GM19240 (cell line): ENCODE measurements at regions not wholly inside any gene's neighbourhood (a gene's known extent, or its start where the extent isn't known, plus 50 kb on each side); places are given as distances from the start of the nearest gene placed in this dataset.

Experiments
- DNase-seq: peaks from one replicate; pipeline ENCODE4 v3.0.0; 2011; ENCODE audit warnings: low spot score; ENCODE audit not compliant: insufficient read length

DNA sequence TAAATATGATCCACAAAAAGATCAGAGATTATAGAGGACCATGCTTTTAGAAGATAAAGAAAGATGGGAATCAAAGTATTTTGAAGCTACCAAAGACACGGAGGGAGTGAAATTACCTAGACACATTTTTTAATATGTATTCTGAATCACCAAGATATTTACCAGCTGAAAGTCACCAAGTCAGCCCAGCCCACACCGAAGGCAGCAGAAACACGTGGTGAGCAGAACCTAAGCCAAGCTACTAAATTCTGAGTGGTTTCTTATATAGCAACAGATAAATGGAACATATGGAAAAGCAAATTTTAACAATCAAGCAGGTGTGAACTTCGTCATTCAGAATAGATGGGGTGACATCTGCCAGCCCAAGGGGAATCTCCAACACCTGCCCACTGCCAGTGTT, 134.7 kb upstream of the AKR1E2 start:
- no peak for DNase-seq

DNA sequence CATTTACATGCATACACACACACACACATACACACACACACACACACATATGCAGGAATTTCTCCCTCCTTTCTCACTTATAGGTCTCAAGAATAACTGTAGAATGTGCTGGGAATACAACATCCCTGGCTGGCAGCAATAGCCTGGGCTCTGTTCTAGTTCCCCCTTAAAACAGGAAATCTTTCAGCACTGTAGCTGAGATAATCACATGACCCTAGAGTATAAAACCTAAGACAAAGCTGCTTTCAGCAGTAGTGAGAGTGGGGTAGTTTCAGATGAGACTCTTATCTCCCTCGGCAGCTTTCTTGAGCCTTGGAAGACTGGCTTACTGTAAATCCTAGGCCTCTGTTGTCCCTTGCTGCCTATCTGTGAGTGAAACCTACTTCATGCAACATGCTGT, 137.4 kb upstream of the AKR1E2 start:
- no peak for DNase-seq

DNA sequence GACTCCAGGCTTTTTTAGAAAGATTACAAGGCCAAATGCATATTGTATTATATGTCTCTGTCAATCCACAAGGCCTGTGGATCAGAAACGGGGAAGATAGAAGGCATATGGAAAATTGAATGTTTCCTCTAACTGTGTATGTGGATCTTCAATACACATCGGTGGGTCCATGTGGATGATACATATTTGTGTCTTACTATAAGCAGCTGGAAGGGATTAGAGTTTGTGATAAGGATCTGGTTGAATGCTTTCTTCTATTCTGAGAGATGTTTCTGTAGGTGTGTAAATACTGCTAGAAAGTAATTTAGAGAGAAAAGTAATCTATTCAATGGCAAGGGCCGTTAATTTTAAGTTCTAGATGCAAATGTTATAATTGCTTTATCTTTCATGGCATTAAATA, 137.8 kb upstream of the AKR1E2 start:
- no peak for DNase-seq

DNA sequence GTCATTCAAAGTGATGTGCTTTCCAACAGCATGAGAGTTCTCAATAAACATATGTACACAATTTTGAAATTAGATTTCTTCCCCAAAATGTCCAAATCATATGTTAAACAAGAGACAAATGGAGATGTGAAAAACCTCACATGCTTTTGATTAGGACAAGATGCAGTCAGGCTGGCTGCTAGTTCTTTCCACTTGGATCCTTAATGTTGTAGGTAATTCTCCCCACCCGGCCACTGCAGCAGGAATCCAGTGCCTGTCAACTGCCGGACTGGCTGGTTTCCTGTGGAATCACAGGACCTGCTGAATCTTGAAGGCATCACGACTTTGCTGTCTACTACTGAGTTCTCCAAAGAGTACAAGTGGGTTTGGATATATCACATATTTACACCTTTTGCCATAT, 138.6 kb upstream of the AKR1E2 start:
- no peak for DNase-seq

DNA sequence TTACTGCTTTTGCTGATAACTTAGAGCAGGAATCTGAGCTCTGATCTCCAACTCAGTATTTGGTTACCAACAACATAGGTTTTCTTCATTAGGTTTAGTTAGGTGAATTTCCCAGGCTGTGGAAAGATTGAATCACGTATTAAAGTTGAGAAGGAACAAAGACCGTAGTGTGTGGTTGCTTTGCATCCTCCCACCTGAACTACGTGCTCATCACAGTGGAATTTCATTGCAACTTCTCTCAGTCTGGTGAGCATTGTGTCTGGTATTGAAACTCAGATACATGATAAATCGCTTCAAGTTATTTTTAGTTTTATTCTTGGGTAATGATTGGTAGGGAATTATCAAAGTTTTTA, 139.4 kb upstream of the AKR1E2 start:
- DNase-seq: no peak

DNA sequence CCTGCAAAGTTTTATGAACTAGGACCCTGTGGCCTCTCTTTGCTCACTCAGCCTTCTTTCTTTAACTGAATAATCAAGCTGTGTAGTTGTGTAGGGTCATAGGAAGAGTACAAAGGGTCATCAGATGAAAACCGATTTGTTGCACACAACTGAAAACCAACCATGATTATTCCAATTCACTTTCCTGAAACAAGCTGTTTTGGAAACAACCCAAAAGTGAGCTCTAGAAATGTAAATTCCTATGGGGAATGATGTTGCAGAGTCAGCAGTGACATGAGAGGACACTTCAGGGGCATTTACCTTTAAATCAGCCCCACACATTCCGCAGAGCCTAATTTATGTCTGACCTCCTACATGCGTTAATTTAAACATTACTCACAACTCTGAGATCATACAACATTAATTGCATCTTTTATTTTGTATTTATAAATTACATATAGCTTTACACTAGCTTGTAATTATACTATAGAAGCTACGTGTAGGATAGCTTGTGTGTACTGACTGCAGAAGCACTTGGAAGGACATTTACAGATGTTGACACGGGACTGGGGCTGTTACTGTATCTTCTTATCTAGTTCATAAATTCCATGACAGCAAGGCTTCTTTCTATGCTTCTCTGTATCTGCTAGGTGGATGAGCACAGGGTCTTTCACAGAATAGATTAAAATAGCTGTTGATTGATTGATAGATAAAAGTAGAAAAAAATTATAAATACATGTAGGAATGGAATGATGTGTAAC, 139.9 kb upstream of the AKR1E2 start:
- DNase-seq: no peak

DNA sequence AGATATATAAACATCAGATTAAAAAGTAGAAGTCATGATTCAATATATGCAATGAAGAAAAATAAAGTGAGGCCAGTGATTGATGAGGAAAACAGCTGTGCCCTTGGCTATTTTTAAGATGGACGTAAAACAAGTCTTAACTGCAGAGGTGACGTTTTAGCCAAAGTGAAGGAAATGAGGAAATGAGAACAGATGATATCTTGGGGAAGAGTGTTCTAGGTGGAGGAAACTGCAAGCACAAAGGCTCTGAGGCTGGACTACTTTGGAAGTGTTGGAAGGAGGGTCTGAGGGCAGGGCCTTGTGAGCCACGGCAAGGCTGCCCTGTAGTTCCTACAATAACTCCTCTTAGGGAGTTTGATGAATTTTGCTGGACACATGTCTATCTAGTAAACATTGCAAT, 140.5 kb upstream of the AKR1E2 start:
- no peak for DNase-seq

DNA sequence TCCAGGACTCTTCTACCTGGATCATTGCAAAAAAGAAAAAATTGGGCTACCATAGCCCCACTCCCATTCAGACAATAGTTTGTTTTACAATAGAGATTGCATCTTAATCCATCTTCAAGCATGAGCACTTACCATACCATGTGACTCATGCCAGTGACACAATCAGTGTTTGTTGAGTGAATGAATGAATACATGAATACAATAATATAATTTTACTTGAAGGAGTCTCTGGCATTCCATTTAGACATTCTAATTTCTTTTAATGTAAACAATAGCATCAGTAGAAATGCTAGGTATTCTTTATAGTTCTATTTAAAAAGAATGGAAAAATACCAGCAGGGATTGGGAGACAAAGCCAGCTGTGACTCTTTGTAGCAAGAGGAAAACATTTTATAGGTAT, 141.6 kb upstream of the AKR1E2 start:
- DNase-seq: no peak

DNA sequence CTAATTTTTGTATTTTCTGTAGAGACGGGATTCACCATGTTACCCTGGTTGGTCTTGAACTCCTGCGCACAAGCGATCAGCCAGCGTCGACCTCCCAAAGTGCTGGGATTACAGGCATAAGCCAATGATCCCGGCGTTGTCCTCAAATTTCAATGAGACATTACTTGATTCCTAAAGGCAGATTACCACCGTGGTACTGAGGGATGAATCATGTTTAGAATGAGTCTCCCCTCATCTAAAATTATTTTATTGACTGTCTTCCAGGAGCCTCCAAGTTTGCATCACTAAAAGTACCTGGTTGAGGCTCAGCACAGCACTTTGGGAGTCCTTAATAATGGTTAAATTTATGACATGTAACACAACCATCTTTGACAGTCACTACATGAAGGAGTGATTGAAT, 142.2 kb upstream of the AKR1E2 start:
- DNase-seq: no peak

DNA sequence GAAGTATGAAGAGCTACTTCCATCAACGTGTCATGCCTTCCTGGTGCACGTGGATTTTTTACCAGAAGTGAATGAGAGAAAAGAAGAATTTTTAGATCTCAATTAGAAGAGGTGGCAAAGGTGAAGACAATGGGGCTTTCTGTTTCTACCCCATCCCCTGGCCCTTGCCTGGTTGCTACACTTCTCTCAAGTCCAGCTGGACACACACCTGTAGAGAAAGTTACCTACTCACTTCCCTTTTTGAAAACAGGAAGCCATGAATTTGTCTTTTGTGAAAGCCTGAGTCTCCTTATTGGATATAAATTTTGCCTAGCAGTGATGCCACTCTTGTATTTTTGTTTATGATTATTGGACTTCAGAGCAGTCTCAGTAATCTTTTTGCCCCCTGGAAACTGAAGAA, 142.9 kb upstream of the AKR1E2 start:
- DNase-seq: no peak

DNA sequence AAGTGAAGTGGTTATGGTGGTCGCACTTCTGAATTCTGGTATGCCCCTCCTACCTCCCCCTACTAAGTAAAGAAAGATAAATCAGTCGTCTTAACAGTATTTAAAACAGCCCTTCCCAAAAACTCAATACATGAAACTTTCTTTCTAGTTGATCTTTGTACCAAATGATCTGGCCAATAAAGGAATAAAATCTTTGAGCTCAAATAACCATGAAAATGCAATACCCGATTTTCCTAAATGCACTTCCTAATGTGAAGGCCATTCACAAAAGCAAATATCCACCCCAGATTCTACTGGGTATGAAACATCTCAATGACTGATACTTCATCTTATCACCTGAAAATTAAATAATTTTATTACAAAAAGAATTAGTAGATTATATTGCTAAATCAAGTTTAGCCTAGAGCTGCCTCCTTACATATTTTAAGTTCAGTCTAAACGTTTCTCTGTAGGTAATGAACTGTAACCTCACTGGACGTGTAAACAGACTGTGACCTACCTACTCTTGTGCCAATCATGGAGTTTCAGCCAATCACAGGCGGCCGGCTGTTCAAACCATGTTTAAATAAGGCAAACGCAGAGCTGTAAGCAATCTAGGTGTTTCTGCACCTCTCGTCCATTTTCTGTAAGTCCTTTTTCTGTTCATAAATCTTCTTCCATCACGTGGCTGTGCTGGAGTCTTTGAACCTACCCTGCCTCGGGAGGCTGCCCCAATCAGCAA, 146.9 kb upstream of the AKR1E2 start:
- no peak for DNase-seq

DNA sequence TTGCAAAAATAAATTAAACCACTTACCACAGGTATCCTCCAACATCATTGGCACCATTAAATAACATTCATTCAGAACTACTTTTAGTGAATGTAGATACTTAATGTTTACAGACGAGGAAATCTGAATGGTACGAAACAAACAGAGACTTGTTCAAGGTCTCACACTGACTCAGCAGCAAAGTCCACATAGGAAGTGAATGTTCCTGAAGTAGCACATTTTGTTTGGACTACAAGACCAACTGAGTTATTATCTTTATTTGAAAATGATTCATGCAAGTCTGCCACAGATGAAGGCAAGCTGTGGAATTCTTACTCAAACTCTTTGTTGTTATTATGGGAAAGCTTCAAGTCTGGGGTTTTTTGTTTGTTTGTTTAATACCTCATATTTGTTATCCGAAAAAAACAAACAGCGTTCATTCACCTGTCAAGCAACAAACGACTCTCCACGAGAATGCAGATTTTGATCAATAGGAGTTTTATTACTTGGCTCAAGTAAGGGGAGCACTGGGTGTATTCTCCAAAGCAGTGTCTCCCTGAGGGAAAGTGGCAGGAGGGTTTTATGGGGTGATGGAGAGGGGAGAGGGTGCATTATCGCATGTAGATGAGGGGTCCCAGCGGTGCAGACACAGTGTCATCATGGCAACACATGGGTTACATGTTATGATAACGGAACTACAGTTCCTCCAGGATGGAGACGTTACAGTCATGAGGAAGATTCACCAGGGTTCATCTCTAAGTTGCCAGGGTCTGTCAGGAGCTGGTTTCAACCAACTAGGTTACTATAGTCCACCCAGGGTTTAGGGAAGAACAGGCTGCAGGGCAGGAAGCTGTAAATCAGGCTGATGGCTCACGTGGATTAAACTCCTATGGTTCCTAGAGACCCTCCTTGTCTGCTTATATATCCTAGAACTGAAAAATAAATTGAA, 147.7 kb upstream of the AKR1E2 start:
- no peak for DNase-seq

DNA sequence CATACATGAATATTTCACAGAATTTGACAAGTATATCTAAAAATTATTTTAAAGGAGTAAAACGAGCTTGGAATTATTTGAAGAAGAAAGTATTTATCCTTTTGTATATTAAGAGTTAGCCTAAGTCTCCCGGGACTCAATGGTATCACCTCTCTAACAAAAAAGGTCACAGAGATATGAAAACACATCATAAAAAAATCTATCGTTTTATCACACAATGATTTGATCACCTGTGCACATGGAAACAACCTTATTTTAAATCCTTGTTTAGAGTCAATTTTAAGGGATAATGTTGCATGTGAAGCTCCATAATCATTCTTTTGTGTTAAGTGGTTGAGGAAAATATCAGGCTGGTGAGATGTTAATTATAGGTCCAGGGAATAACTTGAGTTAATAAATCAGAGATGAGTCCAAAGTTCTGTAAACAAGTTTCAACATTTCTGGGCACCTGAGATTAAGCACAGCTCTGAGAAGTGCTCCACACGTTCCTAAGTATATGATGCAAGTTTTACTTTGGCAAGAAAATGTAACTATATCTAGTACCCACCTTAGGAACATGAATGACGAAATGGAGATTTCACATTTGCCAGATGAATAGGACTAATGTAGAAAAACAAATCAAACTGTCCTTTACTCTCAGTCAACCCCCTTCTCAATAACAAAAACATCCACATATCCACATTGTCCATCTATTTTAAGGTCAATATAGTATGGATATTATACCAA, 148.5 kb upstream of the AKR1E2 start:
- no peak for DNase-seq

DNA sequence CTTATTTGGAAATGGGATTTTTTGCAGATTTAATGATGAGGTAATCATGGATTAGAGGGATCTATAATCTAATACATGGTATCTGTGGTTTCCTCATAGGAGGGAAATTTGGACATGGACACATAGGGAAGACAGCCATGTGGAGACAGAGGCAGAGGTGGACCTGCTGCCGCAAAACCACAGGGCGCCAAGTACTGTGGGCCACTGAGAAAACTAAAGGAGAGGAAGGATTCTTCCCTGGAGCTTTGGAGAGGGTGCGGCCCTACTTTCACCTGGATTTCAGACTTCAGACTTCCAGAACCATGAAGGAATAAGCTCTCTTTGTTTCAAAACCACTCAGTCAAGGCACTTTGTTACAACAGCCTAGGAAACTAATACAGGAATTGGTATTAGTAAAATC, 149.4 kb upstream of the AKR1E2 start:
- DNase-seq: no peak

DNA sequence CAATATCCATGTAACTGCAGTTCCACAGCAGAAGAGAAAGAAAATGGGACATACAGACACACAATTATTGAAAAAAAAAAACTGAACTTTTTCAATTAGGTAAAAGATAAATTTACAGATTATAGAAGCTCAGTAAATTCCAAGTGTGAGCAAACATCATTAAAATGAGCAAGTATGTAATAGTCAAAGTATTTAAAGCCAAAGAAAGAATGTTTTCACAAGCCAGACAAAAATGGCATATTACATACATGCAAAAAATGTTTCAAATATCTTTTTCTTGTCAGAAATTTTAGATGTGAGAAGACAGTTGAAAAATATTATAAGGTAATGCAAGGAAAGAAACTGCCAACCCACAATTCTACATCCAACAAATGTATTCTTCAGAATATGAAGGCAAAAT, 150.2 kb upstream of the AKR1E2 start:
- DNase-seq: no peak

DNA sequence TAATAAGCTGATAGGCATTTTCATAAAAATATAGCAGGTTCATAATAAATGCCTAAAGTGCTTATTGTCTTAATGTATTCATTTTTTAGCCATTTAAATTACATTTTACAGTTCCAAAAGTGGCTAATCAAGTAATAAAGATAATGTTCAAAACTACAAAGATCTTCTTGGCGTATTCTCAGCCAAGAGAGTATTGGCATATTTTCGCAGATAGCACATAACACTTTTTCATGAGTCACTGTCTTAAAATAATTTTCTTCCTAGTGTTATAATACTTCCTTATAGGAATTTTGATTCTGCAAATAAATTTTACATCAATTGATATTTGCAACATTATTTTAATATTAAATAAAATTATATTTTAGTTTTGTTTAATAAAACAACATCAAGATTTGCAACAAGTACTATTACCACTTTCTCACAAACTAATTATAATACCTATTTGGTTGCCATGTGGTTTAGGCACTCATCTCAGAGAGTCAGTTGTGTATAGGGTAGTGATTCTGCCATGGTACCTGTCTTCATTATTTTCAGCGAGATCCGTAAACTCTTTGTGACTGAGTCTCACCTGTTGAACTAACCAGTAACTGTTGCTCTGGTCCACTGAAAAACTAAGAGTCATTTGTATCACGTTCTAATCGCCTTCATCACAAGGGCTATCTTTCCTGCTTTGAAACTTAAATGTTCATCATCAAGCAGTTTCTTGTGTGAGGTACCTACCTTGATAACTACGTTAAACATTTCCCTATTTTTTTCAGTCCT, 152.5 kb upstream of the AKR1E2 start:
- DNase-seq: no peak

DNA sequence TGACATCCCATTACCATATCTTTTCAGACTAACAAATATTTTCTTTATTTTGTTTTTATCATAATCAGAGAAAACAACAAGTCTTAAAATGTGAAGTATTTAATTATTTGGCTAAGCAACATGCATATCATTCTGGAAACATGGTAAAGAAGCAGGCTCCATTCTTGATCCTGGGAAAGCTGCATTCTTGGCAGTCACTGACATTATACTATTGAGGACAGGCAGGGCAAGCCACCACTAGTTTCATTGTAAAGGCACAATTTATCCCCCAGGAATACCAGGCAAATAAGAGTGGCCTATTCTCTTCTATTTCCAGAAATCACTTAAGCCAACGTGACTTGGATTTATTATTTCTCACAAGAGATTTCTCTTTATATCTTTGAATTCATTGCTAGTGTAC, 153.8 kb upstream of the AKR1E2 start:
- DNase-seq: no peak

DNA sequence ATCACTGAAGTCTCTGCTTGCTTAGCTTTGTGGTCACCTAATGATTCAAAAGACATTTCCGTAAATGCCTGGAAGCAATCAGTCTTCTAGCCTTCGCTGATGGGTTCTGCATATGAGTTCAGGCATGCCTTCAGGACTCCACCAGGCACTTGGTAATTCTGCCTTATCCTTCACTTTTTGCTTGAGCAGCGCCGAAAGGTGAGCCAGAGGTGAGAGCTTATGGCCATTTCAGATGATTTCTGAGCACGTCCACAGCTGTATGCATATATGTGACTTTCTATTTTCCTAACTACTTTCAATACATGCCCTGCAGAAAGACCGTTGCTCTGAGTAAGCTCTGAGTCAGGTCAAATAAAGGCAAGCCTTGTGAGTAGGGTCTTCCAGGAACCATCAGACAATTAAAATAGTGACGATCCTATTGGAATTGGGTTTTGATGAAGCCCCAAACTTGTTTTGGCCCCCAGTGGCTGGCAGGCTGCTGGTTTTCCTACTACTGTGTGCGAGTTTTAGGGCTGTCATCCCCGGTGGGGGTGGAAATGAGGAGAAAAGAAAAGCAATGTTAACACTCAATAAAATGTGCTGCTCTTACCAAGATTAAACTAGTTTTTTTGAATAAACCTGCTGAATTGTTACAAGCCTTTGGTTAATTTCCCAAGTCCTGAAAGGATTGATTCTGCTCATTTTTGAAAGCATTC, 154.4 kb upstream of the AKR1E2 start:
- no peak for DNase-seq

DNA sequence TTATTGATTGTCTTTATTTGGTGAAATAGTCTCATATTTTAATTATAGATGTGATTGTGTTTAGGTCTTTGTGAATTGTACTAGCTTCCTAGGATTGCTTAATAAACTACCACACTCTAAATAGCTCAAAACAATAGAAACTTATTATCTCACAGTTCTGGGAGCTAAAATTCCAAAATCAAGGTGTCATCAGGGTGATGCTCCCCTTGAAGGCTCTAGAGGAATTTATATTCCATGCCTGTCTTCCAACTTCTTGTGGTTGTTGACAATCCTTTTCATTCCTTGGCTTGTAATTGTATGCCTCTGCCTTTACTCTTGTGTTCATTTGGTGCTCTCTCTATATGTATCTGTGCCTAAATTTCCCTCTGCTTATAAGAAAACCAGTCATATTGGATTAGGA, 155.3 kb upstream of the AKR1E2 start:
- no peak for DNase-seq

DNA sequence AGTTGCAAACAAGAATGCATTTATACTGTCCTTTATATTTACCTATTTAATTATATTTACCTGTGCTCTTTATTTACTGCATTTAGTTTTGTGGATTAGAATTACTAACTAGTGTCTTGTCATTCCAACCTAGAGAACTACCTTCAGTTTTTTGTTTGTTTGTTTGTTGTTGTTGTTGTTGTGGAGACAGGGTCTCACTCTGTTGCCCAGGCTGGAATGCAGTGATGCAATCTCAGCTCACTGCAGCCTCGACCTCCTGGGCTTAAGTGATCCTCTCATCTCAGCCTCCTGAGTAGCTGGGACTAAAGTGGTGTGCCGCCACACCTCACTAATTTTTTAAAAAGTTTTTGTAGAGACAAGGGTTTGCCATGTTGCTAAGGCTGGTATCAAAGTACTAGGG, 156.4 kb upstream of the AKR1E2 start:
- DNase-seq: no peak
